Activated CD8-positive, alpha-beta T cell treated with anti-CD3 and anti-CD28 coated beads for 36 hours (primary cell): ENCODE measurements at regions not wholly inside any gene's neighbourhood (a gene's known extent, or its start where the extent isn't known, plus 50 kb on each side); places are given as distances from the start of the nearest gene placed in this dataset.

ENCODE experiments used
- ATAC-seq: fragments of 200-7000 bp; cut with Tn5 transposase; one replicate; pipeline ENCODE4 v1.10.0; 2021; ENCODE audit warnings: mild to moderate bottlenecking, moderate library complexity
- CTCF ChIA-PET: fragments of 350-600 bp; sonication (Branson Sonifier 250); formaldehyde crosslinking; loops from one replicate; lab custom pipeline; 2021; ENCODE audit warnings: antibody characterized with exemption; lab: Charles Lee
- POLR2A ChIA-PET: fragments of 350-600 bp; sonication (Branson Sonifier 250); formaldehyde crosslinking; loops from one replicate; lab custom pipeline; 2021; ENCODE audit warnings: antibody characterized with exemption; lab: Charles Lee
- DNase-seq: peaks from one replicate; pipeline ENCODE4 v3.0.0-alpha.2; 2020
- H3K27ac Mint-ChIP-seq: one replicate; pipeline ENCODE4 v1.8.0; 2021; ENCODE audit warnings: mild to moderate bottlenecking, mixed read lengths
- H3K27me3 Mint-ChIP-seq: one replicate; pipeline ENCODE4 v1.8.0; 2021; ENCODE audit warnings: mixed read lengths
- H3K36me3 Mint-ChIP-seq: one replicate; pipeline ENCODE4 v1.8.0; 2021; ENCODE audit warnings: low read depth, mixed read lengths
- H3K4me1 Mint-ChIP-seq: one replicate; pipeline ENCODE4 v1.8.0; 2021; ENCODE audit warnings: low read depth, mixed read lengths
- H3K4me3 Mint-ChIP-seq: one replicate; pipeline ENCODE4 v1.8.0; 2021; ENCODE audit warnings: mild to moderate bottlenecking, moderate library complexity, mixed read lengths
- H3K9me3 Mint-ChIP-seq: one replicate; pipeline ENCODE4 v1.8.0; 2021; ENCODE audit warnings: mixed read lengths
- intact Hi-C: fragments of 100-400 bp; cut with micrococcal nuclease; formaldehyde crosslinking; loops from one replicate; pipeline ENCODE4 v1.10.0; 2022
- TF ChIP-seq, protein P1 (sequence below): fragments of 200-600 bp; IDR thresholded peaks from one replicate; pipeline ENCODE4 v1.8.0; 2022; ENCODE audit warnings: antibody characterized with exemption, mild to moderate bottlenecking

DNA sequence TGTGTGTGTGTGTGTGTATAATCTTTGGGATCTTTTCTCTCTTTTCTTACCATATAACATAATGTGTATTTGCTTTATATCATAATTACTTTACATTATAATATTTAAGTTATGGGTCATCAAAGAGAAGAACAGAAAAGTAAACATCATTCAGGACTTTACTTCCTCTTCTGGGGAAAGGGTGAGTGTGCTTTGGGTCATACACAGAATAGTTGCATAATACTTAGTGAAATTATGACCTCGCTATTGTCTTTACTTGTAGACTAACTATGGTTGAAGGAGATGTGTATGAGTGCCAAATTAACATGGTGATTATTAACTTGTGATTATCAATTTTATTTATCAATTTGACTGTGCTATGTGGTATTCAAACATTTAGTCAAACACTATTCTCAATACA is 1086.9 kb downstream of the DIPK2A start:
- no peak for DNase-seq
- CTCF ChIA-PET = no interaction called here

DNA sequence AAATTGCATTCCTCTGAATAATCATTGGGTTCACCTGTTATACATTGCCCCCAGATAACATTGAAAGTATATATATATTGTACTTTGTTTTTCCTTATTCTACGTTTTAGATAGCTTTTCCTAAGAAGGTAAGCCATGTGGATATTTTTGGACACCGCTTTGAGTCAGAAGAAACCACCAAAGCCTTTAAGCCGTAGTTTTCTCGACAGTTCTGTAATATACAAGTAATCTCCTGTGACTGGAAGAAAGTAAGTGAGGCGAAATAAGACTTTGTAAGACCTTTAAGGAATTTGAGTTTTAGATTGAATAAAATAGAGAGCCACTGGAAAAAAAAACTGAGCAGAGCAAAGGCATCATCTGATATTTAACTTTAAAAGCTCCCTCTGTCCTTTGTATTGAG is 1092.0 kb downstream of the DIPK2A start:
- peaks cover 16% of the 10 kb centered on the region for H3K9me3 Mint-ChIP-seq
- intact Hi-C loops = no loop called here
- H3K27ac Mint-ChIP-seq = no peak overlapping the region
- H3K27me3 Mint-ChIP-seq = no peaks in the 10 kb centered on the region
- ATAC-seq (no peak), DNase-seq (no peak)
- H3K4me3 Mint-ChIP-seq = no peak overlapping the region
- H3K36me3 Mint-ChIP-seq = no peaks in the 10 kb centered on the region
- ChIA-PET CTCF (no interaction called here), POLR2A (no interaction called here)
- TF ChIP-seq, protein P1, sequence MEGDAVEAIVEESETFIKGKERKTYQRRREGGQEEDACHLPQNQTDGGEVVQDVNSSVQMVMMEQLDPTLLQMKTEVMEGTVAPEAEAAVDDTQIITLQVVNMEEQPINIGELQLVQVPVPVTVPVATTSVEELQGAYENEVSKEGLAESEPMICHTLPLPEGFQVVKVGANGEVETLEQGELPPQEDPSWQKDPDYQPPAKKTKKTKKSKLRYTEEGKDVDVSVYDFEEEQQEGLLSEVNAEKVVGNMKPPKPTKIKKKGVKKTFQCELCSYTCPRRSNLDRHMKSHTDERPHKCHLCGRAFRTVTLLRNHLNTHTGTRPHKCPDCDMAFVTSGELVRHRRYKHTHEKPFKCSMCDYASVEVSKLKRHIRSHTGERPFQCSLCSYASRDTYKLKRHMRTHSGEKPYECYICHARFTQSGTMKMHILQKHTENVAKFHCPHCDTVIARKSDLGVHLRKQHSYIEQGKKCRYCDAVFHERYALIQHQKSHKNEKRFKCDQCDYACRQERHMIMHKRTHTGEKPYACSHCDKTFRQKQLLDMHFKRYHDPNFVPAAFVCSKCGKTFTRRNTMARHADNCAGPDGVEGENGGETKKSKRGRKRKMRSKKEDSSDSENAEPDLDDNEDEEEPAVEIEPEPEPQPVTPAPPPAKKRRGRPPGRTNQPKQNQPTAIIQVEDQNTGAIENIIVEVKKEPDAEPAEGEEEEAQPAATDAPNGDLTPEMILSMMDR = no peak
- no peaks in the 10 kb centered on the region for H3K4me1 Mint-ChIP-seq

More for the DNA sequence above, 1086.9 kb downstream of the DIPK2A start:
- no peak overlapping the region for H3K27ac Mint-ChIP-seq
- no peaks in the 10 kb centered on the region for H3K27me3 Mint-ChIP-seq
- POLR2A ChIA-PET = no interaction called here
- TF ChIP-seq, protein P1 = no peak
- H3K36me3 Mint-ChIP-seq = no peaks in the 10 kb centered on the region
- H3K4me3 Mint-ChIP-seq = no peak overlapping the region
- no peak for ATAC-seq
- peaks cover 10% of the 10 kb centered on the region for H3K9me3 Mint-ChIP-seq
- no peaks in the 10 kb centered on the region for H3K4me1 Mint-ChIP-seq
- intact Hi-C loops = no loop called here

DNA sequence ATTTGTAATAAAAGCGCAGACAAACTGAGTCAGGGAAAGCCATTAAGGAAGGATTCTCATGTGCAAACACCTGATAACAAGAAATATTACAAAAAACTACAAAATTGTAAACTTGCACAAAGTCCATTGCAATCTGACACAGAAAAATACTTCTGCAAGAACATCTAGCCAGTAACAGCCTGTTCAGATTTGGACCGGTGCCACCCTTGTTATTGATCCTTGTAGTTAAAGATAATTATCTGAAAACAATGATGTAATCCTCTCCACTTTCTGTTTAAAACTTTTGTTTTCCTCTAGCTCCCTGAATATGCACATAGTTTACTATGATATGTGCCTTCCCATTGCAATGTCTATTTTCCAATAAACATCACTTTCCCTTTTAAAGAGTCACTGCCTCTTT is 1090.2 kb downstream of the PLOD2 start:
- CTCF ChIA-PET = no interaction called here
- Mint-ChIP-seq H3K4me3 (no peak overlapping the region), H3K27me3 (no peaks in the 10 kb centered on the region), H3K9me3 (peaks cover 10% of the 10 kb centered on the region), H3K36me3 (no peaks in the 10 kb centered on the region), H3K4me1 (no peaks in the 10 kb centered on the region), H3K27ac (no peak overlapping the region)
- ATAC-seq = no peak
- DNase-seq = no peak
- POLR2A ChIA-PET = no interaction called here
- TF ChIP-seq, protein P1 = no peak
- intact Hi-C loops = no loop called here

DNA sequence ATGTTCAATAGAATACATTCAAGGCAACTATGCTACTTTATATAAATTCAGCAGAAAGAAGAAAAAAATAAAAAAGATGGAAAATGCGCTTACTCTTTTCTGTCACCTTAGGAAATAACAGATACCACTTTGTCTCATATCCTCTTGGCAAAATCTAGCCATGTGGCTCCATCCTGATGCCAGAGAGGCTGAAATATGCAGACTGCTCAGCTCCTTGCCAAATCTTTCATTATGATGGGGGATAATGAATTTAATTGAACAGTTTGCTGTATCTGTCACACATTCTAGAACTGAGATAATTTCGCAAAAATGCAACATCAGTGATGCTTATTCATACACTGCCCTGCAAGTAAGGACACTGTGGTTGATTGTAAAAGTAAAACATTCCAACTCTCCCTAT is 1081.5 kb downstream of the PLOD2 start:
- Mint-ChIP-seq H3K27me3 (no peaks in the 10 kb centered on the region), H3K36me3 (no peaks in the 10 kb centered on the region), H3K4me3 (no peak overlapping the region), H3K27ac (no peak overlapping the region), H3K4me1 (no peaks in the 10 kb centered on the region), H3K9me3 (peaks cover 3% of the 10 kb centered on the region)
- ChIA-PET POLR2A (no interaction called here), CTCF (no interaction called here)
- ATAC-seq (no peak), DNase-seq (no peak)
- intact Hi-C loops = no loop called here
- TF ChIP-seq, protein P1 = no peak

DNA sequence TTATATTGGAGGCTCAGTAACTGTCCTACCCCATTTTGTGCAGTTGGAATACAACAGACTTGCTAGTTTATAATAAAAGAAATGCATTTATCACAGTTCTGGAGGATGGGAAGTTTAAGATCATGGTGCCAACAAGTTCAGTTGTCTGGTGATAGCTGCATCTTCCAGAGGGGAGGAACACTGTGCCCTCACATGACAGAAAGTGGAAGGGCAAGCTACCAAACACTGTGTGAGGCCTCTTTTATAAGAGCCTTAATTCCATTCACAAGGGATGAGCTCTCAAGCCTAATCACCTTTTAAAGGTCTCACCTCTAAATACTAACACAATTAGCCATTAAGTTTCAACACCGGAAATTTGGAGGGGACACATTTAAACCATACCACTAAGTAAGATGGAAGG is 1073.9 kb downstream of the PLOD2 start:
- ChIA-PET POLR2A (no interaction called here), CTCF (no interaction called here)
- no peaks in the 10 kb centered on the region for H3K4me1 Mint-ChIP-seq
- H3K9me3 Mint-ChIP-seq = no peaks in the 10 kb centered on the region
- intact Hi-C loops = no loop called here
- H3K36me3 Mint-ChIP-seq = no peaks in the 10 kb centered on the region
- H3K27me3 Mint-ChIP-seq = no peaks in the 10 kb centered on the region
- H3K4me3 Mint-ChIP-seq = no peak overlapping the region
- no peak overlapping the region for H3K27ac Mint-ChIP-seq
- DNase-seq (no peak), ATAC-seq (no peak)
- TF ChIP-seq, protein P1 = no peak
